ENCODE measurements at regions not wholly inside any gene's neighbourhood (a gene's known extent, or its start where the extent isn't known, plus 50 kb on each side); places are given as distances from the start of the nearest gene placed in this dataset.

DNA sequence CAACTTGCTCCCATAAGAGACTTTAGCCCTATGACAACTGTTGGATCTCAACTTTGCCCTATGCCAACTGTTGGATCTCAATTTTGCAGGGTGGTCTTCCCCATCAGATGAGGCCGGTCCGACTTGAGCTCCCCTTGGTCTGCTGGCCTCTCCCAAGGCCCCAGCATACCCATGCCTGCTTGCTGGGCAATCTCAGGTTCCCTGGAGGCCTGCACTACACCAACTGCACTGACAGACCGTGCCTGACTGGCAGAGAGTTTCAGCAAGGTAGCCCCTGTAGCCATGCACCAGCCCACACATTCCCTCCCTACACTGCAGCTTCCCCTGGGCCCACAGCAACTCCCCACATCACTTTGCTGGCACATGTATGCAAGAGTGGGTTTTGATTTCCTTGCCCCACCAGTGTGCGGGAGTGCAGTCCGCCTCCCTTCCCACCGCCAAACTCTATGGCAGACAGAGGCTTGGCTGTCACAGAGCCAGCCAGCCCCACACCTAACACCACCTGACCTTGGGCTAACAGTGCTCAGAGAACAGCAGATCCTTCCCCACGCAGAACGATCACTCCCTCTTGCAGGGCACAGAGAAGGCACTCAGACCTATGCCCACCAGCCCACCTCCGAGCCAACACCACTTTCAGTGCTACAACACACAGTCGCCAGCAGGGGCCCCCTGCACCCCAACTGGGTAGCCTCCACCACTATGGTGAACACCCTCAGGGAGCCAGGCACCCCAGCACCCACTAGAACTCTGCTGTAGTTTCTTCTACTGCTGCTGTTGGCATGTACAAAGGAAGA lies 279.9 kb upstream of the COX7C start:
- no peak for TF ChIP-seq TCF7 (CRISPR knock-in tag; IDR thresholded peaks at IDR 0.05; ENCODE audit: low read depth)
- TF ChIP-seq FOXJ3 (CRISPR knock-in tag; IDR thresholded peaks at IDR 0.05; ENCODE audit: borderline replicate concordance): no peak
- peak; percentile 27; the same call in 1 of the 2 replicates for TF ChIP-seq CTCF (IDR thresholded peaks at IDR 0.05)
- TF ChIP-seq, protein P1, sequence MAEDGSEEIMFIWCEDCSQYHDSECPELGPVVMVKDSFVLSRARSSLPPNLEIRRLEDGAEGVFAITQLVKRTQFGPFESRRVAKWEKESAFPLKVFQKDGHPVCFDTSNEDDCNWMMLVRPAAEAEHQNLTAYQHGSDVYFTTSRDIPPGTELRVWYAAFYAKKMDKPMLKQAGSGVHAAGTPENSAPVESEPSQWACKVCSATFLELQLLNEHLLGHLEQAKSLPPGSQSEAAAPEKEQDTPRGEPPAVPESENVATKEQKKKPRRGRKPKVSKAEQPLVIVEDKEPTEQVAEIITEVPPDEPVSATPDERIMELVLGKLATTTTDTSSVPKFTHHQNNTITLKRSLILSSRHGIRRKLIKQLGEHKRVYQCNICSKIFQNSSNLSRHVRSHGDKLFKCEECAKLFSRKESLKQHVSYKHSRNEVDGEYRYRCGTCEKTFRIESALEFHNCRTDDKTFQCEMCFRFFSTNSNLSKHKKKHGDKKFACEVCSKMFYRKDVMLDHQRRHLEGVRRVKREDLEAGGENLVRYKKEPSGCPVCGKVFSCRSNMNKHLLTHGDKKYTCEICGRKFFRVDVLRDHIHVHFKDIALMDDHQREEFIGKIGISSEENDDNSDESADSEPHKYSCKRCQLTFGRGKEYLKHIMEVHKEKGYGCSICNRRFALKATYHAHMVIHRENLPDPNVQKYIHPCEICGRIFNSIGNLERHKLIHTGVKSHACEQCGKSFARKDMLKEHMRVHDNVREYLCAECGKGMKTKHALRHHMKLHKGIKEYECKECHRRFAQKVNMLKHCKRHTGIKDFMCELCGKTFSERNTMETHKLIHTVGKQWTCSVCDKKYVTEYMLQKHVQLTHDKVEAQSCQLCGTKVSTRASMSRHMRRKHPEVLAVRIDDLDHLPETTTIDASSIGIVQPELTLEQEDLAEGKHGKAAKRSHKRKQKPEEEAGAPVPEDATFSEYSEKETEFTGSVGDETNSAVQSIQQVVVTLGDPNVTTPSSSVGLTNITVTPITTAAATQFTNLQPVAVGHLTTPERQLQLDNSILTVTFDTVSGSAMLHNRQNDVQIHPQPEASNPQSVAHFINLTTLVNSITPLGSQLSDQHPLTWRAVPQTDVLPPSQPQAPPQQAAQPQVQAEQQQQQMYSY (CRISPR knock-in tag; IDR thresholded peaks at IDR 0.05): no peak
- TF ChIP-seq FOXP1 (CRISPR knock-in tag; IDR thresholded peaks at IDR 0.05; ENCODE audit: borderline replicate concordance): no peak
- TF ChIP-seq ATF3 (CRISPR knock-in tag; conservative IDR thresholded peaks at IDR 0.05): no peak
- TF ChIP-seq ELF4 (CRISPR knock-in tag; IDR thresholded peaks at IDR 0.05; ENCODE audit: low read depth): no peak
- TF ChIP-seq TP53 (CRISPR knock-in tag; IDR thresholded peaks at IDR 0.05): no peak
- TF ChIP-seq NFE2L1 (CRISPR knock-in tag; IDR thresholded peaks at IDR 0.05): no peak
- TF ChIP-seq, protein P2, sequence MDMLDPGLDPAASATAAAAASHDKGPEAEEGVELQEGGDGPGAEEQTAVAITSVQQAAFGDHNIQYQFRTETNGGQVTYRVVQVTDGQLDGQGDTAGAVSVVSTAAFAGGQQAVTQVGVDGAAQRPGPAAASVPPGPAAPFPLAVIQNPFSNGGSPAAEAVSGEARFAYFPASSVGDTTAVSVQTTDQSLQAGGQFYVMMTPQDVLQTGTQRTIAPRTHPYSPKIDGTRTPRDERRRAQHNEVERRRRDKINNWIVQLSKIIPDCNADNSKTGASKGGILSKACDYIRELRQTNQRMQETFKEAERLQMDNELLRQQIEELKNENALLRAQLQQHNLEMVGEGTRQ (CRISPR knock-in tag; IDR thresholded peaks at IDR 0.05): no peak
- no peak for TF ChIP-seq NR2C2 (CRISPR knock-in tag; IDR thresholded peaks at IDR 0.05)
